Right atrium auricular region (tissue), 2 donors: ENCODE measurements at regions not wholly inside any gene's neighbourhood (a gene's known extent, or its start where the extent isn't known, plus 50 kb on each side); places are given as distances from the start of the nearest gene placed in this dataset.

ENCODE experiments used
- DNase-seq: peaks from one replicate; pipeline ENCODE4 v3.0.0-alpha.2; 2019; ENCODE audit warnings: low spot score
- H3K27ac ChIP-seq, 2 donors: fragments of 200-600 bp; sonication (generic); 1 replicate in 1 of 2; 2 replicates in 1 of 2; pipeline ENCODE4 v1.5.1; 2016 to 2019
- H3K27me3 ChIP-seq, 2 donors: fragments of 200-600 bp; sonication (generic); one replicate each; pipeline versions ENCODE4 v1.5.1 to v1.6.0; 2017 to 2019
- H3K36me3 ChIP-seq: fragments of 200-600 bp; sonication (generic); one replicate; pipeline ENCODE4 v1.5.1; 2016
- H3K4me1 ChIP-seq, 2 donors: fragments of 200-600 bp; sonication (generic); one replicate each; pipeline versions ENCODE4 v1.5.1 to v1.6.0; 2017 to 2019
- H3K4me3 ChIP-seq, 2 donors: fragments of 200-600 bp; sonication (generic); 1 replicate in 1 of 2; 2 replicates in 1 of 2; pipeline ENCODE4 v1.5.1; 2017 to 2019; ENCODE audit warnings: mild to moderate bottlenecking in 1 of 2, moderate library complexity in 1 of 2
- H3K9me3 ChIP-seq, 2 donors: fragments of 200-600 bp; sonication (generic); one replicate each; pipeline ENCODE4 v1.5.1; 2019
- CTCF ChIP-seq, 2 donors: fragments of 200-600 bp; sonication (generic); IDR thresholded peaks; one replicate each; pipeline ENCODE4 v1.5.1; 2019; ENCODE audit warnings: antibody characterized with exemption in 2 of 2

GRCh38 chr14:99050309-99050708, 221.7 kb downstream of the BCL11B start:
- H3K4me1 ChIP-seq, result no peaks in the 10 kb centered on the region
- H3K27me3 ChIP-seq, result no peaks in the 10 kb centered on the region
- no peak for TF ChIP-seq CTCF (IDR thresholded peaks at IDR 0.05)

GRCh38 chr14:99052467-99052866, 219.5 kb downstream of the BCL11B start:
- TF ChIP-seq CTCF (IDR thresholded peaks at IDR 0.05), result no peak
- no peak for DNase-seq
- Histone ChIP-seq H3K27ac (no peak overlapping the region), H3K36me3 (no peaks in the 10 kb centered on the region), H3K4me1 (no peaks in the 10 kb centered on the region), H3K9me3 (peaks cover 0 to 27% of the 10 kb centered on the region in 2 donors), H3K27me3 (no peaks in the 10 kb centered on the region), H3K4me3 (no peak overlapping the region)

More at GRCh38 chr14:99050309-99050708, 221.7 kb downstream of the BCL11B start:
- no peak for DNase-seq
- Histone ChIP-seq H3K9me3 (peaks cover 0 to 27% of the 10 kb centered on the region in 2 donors), H3K4me3 (no peak overlapping the region), H3K36me3 (no peaks in the 10 kb centered on the region), H3K27ac (no peak overlapping the region)

GRCh38 chr14:99055019-99055418, 217.0 kb downstream of the BCL11B start:
- Histone ChIP-seq H3K27me3 (no peaks in the 10 kb centered on the region), H3K9me3 (peaks cover 0 to 27% of the 10 kb centered on the region in 2 donors), H3K36me3 (no peaks in the 10 kb centered on the region), H3K27ac (no peak overlapping the region), H3K4me3 (no peak overlapping the region), H3K4me1 (no peaks in the 10 kb centered on the region)
- TF ChIP-seq CTCF (IDR thresholded peaks at IDR 0.05), result no peak
- DNase-seq, result no peak

GRCh38 chr14:99055816-99056215, 216.2 kb downstream of the BCL11B start:
- Histone ChIP-seq H3K4me3 (no peak overlapping the region), H3K4me1 (no peaks in the 10 kb centered on the region), H3K9me3 (peaks cover 0 to 27% of the 10 kb centered on the region in 2 donors), H3K27ac (no peak overlapping the region), H3K36me3 (no peaks in the 10 kb centered on the region), H3K27me3 (no peaks in the 10 kb centered on the region)
- no peak for TF ChIP-seq CTCF (IDR thresholded peaks at IDR 0.05)
- no peak for DNase-seq

GRCh38 chr14:99057576-99058083, 214.4 kb downstream of the BCL11B start:
- no peak for TF ChIP-seq CTCF (IDR thresholded peaks at IDR 0.05)
- Histone ChIP-seq H3K4me3 (no peak overlapping the region), H3K27ac (no peak overlapping the region), H3K4me1 (no peaks in the 10 kb centered on the region), H3K9me3 (peaks cover 0 to 9% of the 10 kb centered on the region in 2 donors), H3K36me3 (no peaks in the 10 kb centered on the region), H3K27me3 (no peaks in the 10 kb centered on the region)
- no peak for DNase-seq

- Histone ChIP-seq H3K27ac (no peak overlapping the region), H3K27me3 (no peaks in the 10 kb centered on the region), H3K4me1 (no peaks in the 10 kb centered on the region), H3K36me3 (no peaks in the 10 kb centered on the region), H3K9me3 (peaks cover 0 to under 1% of the 10 kb centered on the region in 2 donors), H3K4me3 (no peak overlapping the region)
- DNase-seq, result no peak
- TF ChIP-seq CTCF (IDR thresholded peaks at IDR 0.05), result no peak
These were observed 213.5 kb downstream of the BCL11B start for GRCh38 chr14:99058542-99058941.
